Adrenal gland (tissue), 9 donors: ENCODE measurements at regions not wholly inside any gene's neighbourhood (a gene's known extent, or its start where the extent isn't known, plus 50 kb on each side); places are given as distances from the start of the nearest gene placed in this dataset.

ENCODE experiments used
- DNase-seq, 7 donors: peaks; one replicate each; pipeline ENCODE4 v3.0.0-alpha.2; 2019 to 2020
- H3K27ac ChIP-seq, 5 donors: fragments of 200-600 bp; sonication (generic) in 4 of 5; 1 replicate in 3 of 5; 2 replicates in 2 of 5; pipeline versions ENCODE4 v1.5.1 to v1.8.0; 2016 to 2020; ENCODE audit warnings: mild to moderate bottlenecking in 1 of 5
- H3K27me3 ChIP-seq: fragments of 200-600 bp; 2 replicates; pipeline ENCODE4 v1.8.0; 2021
- H3K36me3 ChIP-seq, 2 donors: fragments of 200-600 bp; replicated peaks in 1 of 2; 1 replicate in 1 of 2; 2 replicates in 1 of 2; pipeline versions ENCODE4 v1.5.1 to v1.8.0; 2018 to 2022
- H3K4me1 ChIP-seq, 2 donors: fragments of 200-600 bp; replicated peaks in 1 of 2; 1 replicate in 1 of 2; 2 replicates in 1 of 2; pipeline versions ENCODE4 v1.5.1 to v1.8.0; 2018 to 2021
- H3K4me3 ChIP-seq, 4 donors: fragments of 200-600 bp; sonication (generic) in 3 of 4; one replicate each; pipeline ENCODE4 v1.5.1; 2016 to 2018
- H3K9me3 ChIP-seq, 3 donors: fragments of 200-600 bp; sonication (generic) in 1 of 3; replicated peaks in 1 of 3; 1 replicate in 2 of 3; 2 replicates in 1 of 3; pipeline versions ENCODE4 v1.5.1 to v1.8.0; 2016 to 2021
- POLR2A ChIP-seq, 2 donors: fragments of 450-650 bp; IDR thresholded peaks; one replicate each; pipeline ENCODE4 v1.6.1; 2017; ENCODE audit warnings: antibody characterized with exemption in 2 of 2, mild to moderate bottlenecking in 2 of 2, moderate library complexity in 1 of 2
- WGBS, 4 donors: extraction: QIAGEN DNeasy Blood & Tissue Kit in 2 of 4; methylation state at CpG; one replicate each; pipeline versions ENCODE4 v1.1.5 to v1.1.7; 2013 to 2017; 5-methylcytosine and 5-hydroxymethylcytosine counted together
- intact Hi-C, 2 donors: fragments of 100-400 bp; cut with DNase I; formaldehyde crosslinking; loops; one replicate each; pipeline versions ENCODE4 v1.14.1 to v1.15.0; 2022 to 2023
- TF ChIP-seq, protein P1 (sequence below), 6 experiments: fragments of 450-650 bp in 4 of 6; fragments of 200-600 bp in 2 of 6; sonication (generic) in 1 of 6; IDR thresholded peaks; 1 replicate in 5 of 6; 2 replicates in 1 of 6; pipeline versions ENCODE4 v1.5.1 to v1.8.0; 2016 to 2021; ENCODE audit warnings: antibody characterized with exemption in 6 of 6, mild to moderate bottlenecking in 2 of 6, moderate library complexity in 1 of 6
- donor health status: healthy with polysubstance abuse.
- donor health status: Bipolar disorder and iron deficiency.
- donor health status: DM: yes; HTN: yes; CAD: no.
- donor health status: DM: no; HTN: no; CAD: no.
- donor health status: DM: no; HTN: no; CAD: no.

DNA sequence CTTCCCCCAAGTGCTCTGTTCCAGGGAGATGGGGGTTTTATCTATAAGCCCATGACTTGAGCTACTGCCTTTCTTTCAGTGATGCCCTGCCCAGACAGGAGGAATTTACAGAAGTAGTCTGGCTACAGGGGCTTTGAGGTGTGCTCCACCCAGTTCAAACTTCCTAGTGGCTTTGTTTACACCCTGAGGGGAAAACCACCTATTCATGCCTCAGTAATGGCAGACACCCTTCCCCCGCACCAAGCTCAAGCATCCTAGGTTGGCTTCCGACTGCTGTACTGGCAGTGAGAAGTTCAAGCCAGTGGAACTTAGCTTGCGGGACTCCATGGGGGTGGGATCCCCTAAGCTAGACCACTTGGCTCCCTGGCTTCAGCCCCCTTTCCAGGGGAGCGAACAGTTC, 154.6 kb downstream of the IZUMO3 start:
- Histone ChIP-seq H3K4me3 (no peak overlapping the region), H3K36me3 (no peaks in the 10 kb centered on the region), H3K27me3 (no peaks in the 10 kb centered on the region), H3K9me3 (no peaks in the 10 kb centered on the region), H3K4me1 (no peaks in the 10 kb centered on the region), H3K27ac (no peak overlapping the region)
- DNase-seq = no peak
- 83 to 92% (median 86%) methylated on average over 4 of the region's 4 CpGs for WGBS, 4 donors
- intact Hi-C loops = no loop called here
- TF ChIP-seq, protein P1, sequence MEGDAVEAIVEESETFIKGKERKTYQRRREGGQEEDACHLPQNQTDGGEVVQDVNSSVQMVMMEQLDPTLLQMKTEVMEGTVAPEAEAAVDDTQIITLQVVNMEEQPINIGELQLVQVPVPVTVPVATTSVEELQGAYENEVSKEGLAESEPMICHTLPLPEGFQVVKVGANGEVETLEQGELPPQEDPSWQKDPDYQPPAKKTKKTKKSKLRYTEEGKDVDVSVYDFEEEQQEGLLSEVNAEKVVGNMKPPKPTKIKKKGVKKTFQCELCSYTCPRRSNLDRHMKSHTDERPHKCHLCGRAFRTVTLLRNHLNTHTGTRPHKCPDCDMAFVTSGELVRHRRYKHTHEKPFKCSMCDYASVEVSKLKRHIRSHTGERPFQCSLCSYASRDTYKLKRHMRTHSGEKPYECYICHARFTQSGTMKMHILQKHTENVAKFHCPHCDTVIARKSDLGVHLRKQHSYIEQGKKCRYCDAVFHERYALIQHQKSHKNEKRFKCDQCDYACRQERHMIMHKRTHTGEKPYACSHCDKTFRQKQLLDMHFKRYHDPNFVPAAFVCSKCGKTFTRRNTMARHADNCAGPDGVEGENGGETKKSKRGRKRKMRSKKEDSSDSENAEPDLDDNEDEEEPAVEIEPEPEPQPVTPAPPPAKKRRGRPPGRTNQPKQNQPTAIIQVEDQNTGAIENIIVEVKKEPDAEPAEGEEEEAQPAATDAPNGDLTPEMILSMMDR (IDR thresholded peaks at IDR 0.05) = no peak
- TF ChIP-seq POLR2A (IDR thresholded peaks at IDR 0.05) = no peak

DNA sequence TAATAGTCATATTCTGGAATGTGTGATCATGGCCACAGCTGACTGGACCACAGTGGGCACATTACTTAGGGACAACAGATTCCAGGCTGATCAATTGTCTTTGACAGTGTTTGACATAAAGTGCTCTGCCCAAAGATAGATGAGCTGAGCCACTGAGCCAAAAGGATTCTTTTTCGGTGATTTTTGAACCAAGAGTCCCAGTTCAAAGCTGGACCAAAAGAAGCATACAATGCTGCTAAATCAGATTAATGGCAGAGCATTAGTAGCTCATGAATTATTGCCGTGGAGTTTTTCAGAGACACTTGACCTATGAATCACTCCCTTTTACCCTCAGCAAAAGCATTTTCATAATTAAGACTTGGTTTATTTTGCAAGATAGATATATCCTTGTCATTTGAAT, 160.6 kb downstream of the IZUMO3 start:
- H3K9me3 ChIP-seq = no peaks in the 10 kb centered on the region
- DNase-seq = no peak
- intact Hi-C loops = no loop called here
- no peak overlapping the region for H3K4me3 ChIP-seq
- no peaks in the 10 kb centered on the region for H3K36me3 ChIP-seq
- 41 to 76% (median 62%) methylated on average over 2 of the region's 2 CpGs for WGBS, 4 donors
- H3K27me3 ChIP-seq = no peaks in the 10 kb centered on the region
- TF ChIP-seq, protein P1 (IDR thresholded peaks at IDR 0.05) = no peak
- no peak for TF ChIP-seq POLR2A (IDR thresholded peaks at IDR 0.05)
- H3K27ac ChIP-seq = no peak overlapping the region
- H3K4me1 ChIP-seq = no peaks in the 10 kb centered on the region

DNA sequence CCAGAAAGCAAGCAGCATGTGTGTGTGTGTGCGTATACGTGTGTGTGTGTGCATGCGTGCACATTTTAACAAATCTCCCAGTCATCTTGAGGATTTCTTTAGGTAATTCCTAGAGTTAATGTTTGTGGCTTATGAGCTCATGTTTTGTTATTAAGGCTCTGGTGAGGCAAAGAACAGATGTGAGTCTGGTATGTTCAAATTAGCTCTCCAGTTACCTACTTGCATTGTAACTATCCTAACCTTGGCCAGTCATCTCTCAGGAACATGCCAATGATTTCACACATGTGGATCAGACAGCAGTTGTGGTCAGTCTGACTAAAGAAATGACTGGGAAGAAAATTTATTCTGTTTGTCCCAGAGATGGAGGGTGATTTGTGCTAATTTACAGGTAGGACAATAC, 163.1 kb downstream of the IZUMO3 start:
- intact Hi-C loops = no loop called here
- H3K4me1 ChIP-seq = no peaks in the 10 kb centered on the region
- TF ChIP-seq POLR2A (IDR thresholded peaks at IDR 0.05) = no peak
- TF ChIP-seq, protein P1 (IDR thresholded peaks at IDR 0.05) = no peak
- no peak overlapping the region for H3K4me3 ChIP-seq
- no peak for DNase-seq
- no peaks in the 10 kb centered on the region for H3K36me3 ChIP-seq
- 64 to 92% (median 88%) methylated on average over 3 of the region's 3 CpGs for WGBS, 4 donors
- no peak overlapping the region for H3K27ac ChIP-seq
- H3K27me3 ChIP-seq = no peaks in the 10 kb centered on the region
- H3K9me3 ChIP-seq = no peaks in the 10 kb centered on the region

DNA sequence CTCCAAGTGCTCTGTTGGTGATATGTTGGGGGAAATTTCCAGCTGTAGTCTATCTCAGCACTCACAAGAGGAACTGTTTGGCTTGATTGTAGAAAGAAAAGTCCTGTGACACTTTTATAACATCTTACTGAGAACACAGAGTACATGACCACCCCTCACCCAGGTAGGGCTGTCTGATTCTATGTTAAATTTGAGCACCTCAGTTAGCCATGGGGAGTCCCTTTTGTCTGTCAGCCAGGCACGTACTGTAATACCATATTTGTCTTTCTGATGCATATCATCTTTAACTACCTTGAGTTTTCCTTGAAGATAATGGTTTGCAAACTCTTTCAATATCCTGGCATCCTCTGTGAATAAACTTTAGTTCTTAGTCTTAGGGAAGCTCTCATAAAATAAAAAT, 164.5 kb downstream of the IZUMO3 start:
- DNase-seq = no peak
- H3K4me3 ChIP-seq = no peak overlapping the region
- no peaks in the 10 kb centered on the region for H3K36me3 ChIP-seq
- no peak for TF ChIP-seq POLR2A (IDR thresholded peaks at IDR 0.05)
- TF ChIP-seq, protein P1 (IDR thresholded peaks at IDR 0.05) = no peak
- H3K27me3 ChIP-seq = no peaks in the 10 kb centered on the region
- intact Hi-C loops = no loop called here
- WGBS, 4 donors = 47 to 67% (median 54%) methylated on average over 1 of the region's 1 CpG
- no peaks in the 10 kb centered on the region for H3K4me1 ChIP-seq
- H3K27ac ChIP-seq = no peak overlapping the region
- no peaks in the 10 kb centered on the region for H3K9me3 ChIP-seq
